ENCODE measurements at regions not wholly inside any gene's neighbourhood (a gene's known extent, or its start where the extent isn't known, plus 50 kb on each side); places are given as distances from the start of the nearest gene placed in this dataset.

DNA sequence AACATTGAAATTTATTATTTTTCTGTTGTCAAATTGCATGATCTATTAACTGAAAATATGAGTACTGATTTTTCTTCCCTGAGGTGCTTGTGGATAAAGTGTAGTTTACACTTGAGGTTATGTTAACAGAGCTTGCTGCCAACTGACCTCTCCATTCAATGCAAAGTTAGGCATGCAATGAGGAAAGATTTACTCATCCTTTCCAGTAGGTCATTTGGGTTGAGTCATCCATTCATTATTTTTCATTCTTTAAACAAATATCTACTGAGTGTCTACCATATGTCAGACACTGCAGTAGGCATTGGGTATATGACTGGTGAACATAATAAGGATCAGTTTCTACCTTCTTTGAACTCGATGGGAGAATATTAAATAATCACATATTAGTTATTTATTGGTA, 604.1 kb downstream of the EDEM1 start:
- TF ChIP-seq, protein P1, sequence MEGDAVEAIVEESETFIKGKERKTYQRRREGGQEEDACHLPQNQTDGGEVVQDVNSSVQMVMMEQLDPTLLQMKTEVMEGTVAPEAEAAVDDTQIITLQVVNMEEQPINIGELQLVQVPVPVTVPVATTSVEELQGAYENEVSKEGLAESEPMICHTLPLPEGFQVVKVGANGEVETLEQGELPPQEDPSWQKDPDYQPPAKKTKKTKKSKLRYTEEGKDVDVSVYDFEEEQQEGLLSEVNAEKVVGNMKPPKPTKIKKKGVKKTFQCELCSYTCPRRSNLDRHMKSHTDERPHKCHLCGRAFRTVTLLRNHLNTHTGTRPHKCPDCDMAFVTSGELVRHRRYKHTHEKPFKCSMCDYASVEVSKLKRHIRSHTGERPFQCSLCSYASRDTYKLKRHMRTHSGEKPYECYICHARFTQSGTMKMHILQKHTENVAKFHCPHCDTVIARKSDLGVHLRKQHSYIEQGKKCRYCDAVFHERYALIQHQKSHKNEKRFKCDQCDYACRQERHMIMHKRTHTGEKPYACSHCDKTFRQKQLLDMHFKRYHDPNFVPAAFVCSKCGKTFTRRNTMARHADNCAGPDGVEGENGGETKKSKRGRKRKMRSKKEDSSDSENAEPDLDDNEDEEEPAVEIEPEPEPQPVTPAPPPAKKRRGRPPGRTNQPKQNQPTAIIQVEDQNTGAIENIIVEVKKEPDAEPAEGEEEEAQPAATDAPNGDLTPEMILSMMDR (IDR thresholded peaks at IDR 0.05): no peak
- TF ChIP-seq POLR2AphosphoS5 (IDR thresholded peaks at IDR 0.05): no peak
